Stimulated activated CD8-positive, alpha-beta memory T cell treated with anti-CD3 and anti-CD28 coated beads, Interleukin-2, amount 100 ng/mL, for 1 hour (primary cell): ENCODE measurements at regions not wholly inside any gene's neighbourhood (a gene's known extent, or its start where the extent isn't known, plus 50 kb on each side); places are given as distances from the start of the nearest gene placed in this dataset.

Experiments
- DNase-seq, 2 donors: peaks; one replicate each; pipeline ENCODE4 v3.0.0-alpha.2; 2020; ENCODE audit warnings: low read depth in 2 of 2

GRCh38 chr2:21947046-21947445 is 823.3 kb downstream of the TDRD15 start:
- DNase-seq, result no peak

DNA sequence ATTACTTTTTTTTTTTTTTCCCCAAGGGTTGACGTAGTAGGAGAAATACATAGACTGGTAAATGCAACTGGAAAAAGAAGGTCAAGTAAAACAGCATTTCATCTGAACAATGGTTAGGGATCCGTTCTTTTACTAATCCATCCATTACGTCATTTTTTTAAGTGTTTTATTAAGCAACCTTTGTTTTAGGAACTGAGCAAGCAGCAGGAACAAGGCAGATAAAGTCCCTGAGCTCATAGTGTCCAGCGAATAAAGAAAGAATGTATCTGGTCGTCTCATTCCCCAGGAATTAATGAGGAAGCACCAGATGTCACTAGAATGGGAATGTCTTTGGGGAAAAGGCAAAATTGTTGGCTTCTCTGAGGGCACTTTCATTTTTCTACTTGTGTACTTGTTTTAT is 842.4 kb downstream of the TDRD15 start:
- DNase-seq, result no peak

GRCh38 chr2:21970971-21971370 is 847.2 kb downstream of the TDRD15 start:
- DNase-seq, result no peak

DNA sequence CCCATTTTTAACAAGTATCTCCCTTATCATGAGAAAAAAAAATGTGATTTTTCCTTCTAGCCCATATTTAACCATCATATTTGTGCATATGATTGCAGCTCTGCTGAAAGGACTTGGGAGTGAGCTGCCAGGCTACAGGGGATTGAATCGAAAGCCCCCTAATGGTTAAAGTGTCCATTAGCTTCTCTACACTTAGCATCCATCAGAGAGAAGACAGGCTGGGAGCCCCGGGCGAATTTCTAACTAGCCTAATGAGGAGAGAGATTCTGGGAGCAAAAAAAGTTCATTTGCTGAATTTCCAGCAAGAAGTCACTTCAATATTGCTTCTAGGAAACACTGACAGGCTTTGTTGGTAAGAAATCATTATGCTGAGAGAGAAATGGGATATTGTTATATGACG is 848.8 kb downstream of the TDRD15 start:
- no peak for DNase-seq

- no peak for DNase-seq
These were observed 857.4 kb downstream of the TDRD15 start for GRCh38 chr2:21981127-21981526.

- no peak for DNase-seq
These were observed 869.2 kb downstream of the TDRD15 start for GRCh38 chr2:21993002-21993401.

DNA sequence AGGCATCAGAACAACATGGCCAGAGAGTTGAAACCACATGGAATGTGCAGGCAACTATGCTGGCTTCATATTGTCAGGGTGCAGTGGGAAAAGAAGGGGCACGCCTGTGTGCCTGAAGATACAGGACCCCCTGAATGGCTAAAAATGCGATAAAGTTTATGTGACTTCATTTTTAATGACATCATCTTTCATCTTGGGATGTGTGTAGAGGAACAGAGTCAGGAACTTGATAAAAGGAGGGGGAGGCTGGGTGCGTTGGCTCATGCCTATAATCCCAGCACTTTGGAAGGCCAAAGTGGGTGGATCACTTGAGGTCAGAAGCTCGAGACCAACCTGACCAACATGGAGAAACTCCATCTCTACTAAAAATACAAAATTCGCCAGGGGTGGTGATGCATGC is 872.6 kb downstream of the TDRD15 start:
- DNase-seq, result no peak

- DNase-seq, result no peak
These were observed 875.8 kb downstream of the TDRD15 start for GRCh38 chr2:21999522-21999921.

GRCh38 chr2:22002066-22002465 is 878.3 kb downstream of the TDRD15 start:
- no peak for DNase-seq

DNA sequence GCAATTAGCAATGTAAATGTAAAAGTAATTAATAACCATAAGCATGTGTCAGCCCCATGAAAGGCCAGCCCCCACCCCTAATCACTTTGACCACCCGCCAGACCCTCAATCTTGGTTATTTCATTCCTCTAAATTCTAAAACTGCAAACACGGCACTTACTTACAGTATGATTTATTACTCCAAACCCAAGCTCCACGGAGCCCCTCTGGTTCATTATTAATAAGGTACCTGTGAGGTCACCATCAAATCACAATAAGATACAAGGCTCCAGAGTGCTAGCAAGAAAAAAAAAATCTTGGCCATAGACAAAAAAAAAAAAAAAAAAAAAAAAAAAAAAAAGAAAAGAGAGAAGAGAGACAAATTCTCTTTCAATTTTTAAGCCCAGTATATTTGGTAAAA is 879.5 kb downstream of the TDRD15 start:
- DNase-seq, result no peak

- DNase-seq, result no peak
These were observed 887.3 kb downstream of the TDRD15 start for GRCh38 chr2:22011048-22011447.

DNA sequence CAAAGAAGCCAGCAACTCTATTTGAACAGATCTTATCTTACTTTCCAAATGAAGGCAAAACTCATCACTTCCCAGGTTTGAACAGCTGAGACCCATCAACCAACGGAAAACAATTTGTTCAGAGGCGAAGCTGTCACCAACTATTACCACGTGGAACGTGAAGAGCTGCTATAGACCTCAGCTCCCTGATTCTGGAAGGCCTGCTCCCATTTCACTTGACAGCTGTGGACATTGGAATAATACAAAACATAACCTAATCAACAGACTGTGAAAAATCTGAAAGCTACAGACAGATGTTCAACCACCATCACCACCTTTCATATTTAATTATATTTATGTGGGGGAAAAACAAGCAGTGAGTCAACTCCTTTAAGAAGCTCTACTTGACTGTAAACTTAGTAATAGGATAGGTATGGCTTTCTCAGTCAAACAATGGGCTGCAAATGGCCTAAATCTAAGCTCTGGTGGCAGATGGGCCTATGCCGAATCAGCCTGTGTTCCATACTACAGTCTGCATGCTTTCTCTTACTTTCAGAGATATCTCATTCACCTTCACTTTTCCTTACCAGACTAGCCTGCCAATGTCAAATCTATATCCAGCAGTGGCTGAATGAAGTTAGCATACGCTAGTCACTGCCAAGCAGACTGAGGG is 896.4 kb downstream of the TDRD15 start:
- no peak for DNase-seq

DNA sequence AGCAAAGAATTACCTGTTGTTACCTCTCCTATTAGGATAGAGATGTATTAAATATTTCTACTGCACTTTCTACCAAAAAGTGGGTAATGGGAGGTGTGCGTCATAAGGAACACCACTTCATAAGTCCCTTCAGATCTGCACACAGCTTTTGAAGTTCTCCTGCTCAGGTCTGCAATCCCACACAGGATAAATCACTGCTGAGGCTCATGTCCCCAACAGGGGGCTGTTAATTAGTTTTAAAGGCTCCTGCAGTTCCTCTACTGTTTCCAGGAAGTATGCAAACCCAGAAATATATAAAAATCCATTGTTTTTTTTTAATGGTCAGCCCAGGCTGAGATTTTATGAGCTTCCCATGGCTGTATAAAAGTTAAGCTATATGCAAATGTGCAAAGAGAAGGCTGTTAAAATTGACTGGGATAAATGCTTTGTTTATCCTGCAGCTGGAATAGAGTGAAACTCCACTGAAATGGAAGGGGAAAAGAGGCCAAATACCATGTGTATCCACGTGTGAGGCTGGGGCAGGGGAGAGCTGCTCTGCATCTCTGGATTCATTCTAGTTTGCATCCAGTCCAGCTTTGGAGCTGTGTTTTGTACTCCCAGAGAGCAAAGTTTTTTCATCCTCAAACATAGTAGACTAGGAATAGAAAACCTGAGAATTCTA is 903.7 kb downstream of the TDRD15 start:
- no peak for DNase-seq

- DNase-seq, result no peak
These were observed 911.6 kb downstream of the TDRD15 start for GRCh38 chr2:22035361-22035830.

DNA sequence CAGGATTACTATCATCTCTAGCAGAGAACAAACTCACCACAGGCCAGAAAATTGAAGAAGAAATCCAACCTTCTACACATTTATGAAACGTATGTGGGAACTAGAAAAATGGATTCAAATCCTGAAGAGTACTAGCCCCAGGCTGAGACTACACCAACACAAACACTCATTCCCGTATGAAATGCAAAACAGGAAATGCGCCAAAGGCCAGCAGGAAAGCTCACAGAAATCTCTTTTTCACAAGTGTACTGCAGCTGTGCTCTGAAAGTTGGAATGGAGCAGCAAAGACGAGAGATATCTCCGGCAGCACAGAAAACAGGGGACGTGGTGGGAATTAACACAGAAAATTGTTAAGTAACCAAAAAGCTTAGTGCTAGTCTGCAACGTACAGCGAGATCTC is 913.5 kb downstream of the TDRD15 start:
- no peak for DNase-seq

DNA sequence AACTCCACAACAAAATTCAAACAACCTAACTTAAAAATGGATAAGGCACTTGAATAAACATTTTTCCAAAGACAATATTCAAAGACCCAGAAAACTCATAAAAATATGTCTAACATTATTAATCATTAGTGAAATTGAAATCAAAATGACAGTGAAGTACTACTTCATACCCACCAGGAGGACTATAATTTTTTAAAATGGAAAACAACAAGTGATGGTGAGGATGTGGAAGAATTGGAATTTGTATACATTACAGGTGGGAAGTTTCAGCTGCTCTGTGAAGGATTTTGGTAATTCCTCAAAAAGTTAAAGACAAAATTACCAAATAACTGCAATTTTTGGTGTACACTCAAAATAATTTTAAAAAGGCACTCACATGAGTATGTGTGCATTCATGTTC is 920.0 kb downstream of the TDRD15 start:
- no peak for DNase-seq

GRCh38 chr2:22055784-22056620 is 932.2 kb downstream of the TDRD15 start:
- no peak for DNase-seq

DNA sequence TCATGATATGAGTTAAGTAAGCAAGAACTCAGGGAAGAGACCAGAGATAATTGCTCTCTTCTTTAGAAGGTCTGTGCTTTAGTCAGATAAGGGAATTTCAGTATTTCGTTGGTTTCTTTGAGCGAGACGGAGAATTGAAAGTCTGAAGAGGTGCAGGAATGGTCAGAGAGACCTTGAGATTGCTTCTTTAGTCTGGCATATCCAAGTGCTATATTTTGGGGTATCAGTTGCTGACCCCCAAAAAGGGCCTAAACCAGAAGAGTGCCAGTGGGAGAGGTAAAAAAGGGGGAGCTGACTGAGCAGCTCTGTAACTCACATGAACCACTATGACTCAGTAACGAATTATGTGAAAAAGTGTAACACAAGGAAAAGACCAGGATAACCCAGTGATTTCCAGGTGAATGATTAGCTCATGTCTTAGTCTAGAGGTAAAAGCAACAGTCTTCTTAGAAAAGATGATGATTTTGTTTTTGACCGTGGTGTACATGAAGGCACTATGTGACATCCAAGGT is 932.9 kb downstream of the TDRD15 start:
- no peak for DNase-seq

GRCh38 chr2:22062679-22063078 is 938.9 kb downstream of the TDRD15 start:
- DNase-seq, result no peak

DNA sequence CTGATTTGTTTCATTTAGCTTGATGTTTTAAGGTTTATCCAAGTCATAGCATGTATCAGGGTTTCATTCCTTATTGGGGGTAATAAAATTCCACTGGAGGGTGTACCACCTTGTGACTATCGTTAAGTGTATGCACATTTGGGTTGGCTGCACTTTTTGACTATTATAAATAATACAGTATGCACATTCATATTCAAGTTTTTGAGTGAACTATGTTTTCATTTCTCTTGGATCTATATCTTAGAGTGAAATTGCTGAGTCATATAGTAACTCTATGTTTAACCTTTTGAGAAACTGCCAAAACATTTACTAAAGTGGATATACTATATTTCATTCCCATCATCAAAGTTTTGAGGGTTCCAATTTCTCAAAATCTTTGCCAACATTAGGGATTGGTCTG is 952.7 kb downstream of the TDRD15 start:
- DNase-seq, result no peak

- DNase-seq, result no peak
These were observed 954.9 kb downstream of the TDRD15 start for GRCh38 chr2:22078701-22079100.

GRCh38 chr2:22079583-22079982 is 955.8 kb downstream of the TDRD15 start:
- no peak for DNase-seq

- DNase-seq, result no peak
These were observed 963.0 kb downstream of the TDRD15 start for GRCh38 chr2:22086726-22087125.
